ENCODE measurements at regions not wholly inside any gene's neighbourhood (a gene's known extent, or its start where the extent isn't known, plus 50 kb on each side); places are given as distances from the start of the nearest gene placed in this dataset.

DNA sequence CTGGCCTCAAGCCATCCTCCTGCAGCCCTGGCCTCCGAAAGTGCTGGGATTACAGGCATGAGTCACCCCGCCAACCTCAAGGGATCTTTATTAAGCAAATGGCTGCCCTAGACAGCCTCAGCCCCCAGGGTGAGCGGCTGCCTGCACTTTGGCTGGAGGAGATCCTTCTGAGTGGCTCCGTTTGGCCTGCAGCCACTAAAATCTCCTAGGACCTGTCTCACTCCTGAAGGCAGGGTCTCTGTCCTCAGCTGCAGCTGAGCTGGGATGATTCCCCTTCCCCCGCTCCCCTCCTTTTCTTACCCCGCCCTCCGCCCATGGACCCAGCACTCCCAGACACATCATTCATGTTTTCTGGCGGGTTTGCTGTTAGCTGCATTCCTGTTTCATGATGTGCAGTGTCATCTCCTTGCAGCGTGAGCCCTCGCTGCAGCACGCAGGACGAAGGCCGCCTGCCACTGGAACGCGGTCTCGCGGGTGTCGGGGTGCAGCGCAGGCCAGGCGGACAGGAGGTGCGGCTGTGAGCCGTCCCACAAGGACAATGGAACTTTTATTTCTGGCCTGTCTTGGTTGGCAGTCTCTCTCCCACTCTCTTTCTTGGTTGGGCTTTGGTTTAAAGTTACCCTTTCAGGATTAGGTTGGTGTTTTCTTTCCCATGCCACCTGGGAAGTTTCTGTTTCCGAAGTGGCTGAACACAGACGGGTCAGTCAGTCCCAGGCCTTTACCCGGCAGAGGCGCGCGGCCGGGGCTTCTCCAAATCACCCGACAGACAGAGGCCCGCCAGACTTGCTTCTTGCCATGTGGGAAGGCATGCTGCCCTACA is 137.1 kb downstream of the FOXD1 start:
- DNase-seq (ENCODE audit: low spot score) = peak; percentile 16

DNA sequence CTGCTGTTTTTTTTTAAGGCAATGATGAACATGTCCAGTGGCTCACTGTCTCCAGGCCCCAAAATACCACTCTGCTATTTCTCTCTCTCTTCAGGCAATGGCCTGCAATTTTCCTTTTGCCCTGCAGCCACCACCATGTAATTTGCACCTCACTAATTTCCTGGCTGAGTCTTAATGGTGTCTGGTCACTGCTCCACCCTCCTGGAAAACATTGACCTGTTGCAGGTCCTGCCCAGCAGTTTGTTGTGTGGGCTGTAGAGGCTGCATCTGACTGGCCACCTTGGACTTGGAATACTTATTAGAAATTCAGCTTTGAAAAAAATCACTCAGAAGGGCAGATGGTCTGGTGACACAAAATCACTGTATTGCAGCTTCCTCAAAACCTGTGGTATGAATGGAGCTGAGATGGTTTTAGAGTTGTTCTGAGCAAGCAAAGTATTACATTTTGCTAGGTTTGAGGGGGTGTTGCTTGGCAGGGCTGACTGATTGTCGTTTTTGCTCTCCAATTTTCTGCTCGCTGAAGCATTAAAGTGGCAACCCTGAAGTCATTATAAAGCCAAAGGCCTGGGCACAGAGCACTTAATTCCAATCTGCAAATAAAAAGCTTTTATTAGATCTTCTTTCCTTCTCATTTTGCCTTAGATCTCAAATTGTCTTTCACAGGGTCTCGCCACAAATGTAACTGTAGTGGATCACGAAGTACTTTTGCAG is 134.8 kb downstream of the TMEM174 start:
- no peak for DNase-seq (ENCODE audit: low spot score)

DNA sequence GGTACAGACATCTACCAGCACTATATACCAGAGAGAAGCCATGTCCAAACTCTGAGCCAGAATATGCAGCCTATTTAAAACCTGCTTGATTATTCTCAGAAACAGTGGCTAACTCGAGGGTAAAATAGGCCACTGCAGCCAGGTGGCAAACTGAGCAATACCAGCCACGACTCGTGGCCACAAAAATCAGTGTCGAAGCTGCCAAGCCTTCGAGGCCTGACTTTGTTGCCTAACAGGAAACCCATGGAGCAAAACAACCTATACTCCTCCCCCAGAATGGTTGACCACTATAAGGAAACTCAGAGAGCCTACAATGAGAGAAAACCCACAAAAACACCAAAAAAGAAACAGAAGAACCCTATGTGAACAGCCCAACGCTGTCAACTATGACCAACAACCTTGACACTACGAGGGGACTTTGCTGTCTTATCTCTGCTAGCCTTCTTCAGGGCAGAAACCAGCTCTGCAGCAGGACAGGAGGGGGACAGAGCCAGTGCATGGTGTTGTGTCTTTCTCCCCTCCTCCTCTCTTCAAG is 133.8 kb downstream of the TMEM174 start:
- DNase-seq (ENCODE audit: low spot score) = no peak

DNA sequence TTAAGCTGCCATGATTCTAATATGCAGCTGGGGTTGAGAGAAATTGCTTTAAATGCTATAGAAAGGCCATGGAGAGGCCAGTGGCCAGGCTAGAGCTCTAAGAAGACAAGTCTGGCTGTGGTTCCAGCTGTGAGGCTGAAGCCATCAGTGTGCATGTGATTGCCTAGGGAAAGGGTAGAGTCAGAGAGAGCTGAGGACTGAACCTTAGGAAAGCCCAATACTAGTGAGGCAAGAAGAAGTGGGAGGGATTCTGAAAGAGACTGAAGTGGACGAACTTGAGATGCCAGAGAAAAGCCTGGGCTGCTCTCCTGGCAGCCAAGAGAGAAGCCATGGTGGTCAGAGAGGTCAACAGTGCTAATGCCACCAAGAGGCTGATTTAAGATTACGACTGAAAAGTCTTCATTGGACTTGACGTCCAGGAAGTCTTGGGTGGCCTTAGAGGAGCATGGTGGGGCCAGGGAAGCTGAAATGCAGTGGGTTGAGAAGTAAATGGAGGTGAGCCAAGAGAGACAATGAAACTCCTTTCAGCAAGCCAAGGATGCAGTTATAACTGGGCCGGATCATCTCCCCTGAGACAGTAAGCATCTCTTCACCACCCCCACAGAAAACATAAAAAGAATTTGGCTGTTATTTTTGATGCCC is 133.2 kb downstream of the TMEM174 start:
- DNase-seq (ENCODE audit: low spot score) = no peak

DNA sequence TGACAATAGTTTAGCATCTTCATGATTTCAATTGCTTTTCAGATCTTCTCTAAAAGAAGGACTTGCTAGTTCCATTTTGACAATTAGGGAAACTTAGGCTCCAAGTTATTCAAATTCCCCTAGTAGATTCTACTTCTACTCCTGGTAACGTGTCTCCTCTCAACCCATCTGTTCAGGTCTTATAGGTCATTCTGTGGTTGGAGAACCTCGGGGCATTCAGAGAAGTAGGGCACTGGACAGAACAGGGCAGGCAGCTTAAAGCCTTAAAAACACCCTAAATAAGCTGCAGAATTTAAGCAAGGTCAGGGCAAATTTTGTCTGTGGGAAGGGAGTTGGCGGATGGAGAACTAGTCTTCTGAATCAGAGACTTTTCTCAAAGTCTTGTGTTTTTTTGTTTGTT is 132.4 kb downstream of the TMEM174 start:
- no peak for DNase-seq (ENCODE audit: low spot score)

DNA sequence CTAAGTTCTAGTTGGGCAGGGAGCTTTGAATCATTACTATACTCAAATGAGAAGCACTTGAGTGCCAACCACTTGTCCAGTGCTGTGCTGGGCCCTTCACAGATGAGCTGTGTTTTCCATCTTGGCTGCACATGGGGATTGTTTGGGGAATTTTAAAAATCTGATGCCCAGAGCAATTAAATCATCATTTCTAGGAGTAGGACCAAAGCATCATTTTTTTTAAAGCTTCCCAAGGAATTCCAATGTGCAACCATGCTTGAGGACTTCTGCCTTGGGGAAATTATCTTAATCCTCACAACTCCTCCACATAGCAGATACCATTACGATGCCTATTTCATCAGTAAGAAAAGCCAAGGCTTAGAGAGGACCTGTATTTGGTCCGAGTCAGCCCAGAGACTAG is 131.4 kb downstream of the TMEM174 start:
- no peak for DNase-seq (ENCODE audit: low spot score)

DNA sequence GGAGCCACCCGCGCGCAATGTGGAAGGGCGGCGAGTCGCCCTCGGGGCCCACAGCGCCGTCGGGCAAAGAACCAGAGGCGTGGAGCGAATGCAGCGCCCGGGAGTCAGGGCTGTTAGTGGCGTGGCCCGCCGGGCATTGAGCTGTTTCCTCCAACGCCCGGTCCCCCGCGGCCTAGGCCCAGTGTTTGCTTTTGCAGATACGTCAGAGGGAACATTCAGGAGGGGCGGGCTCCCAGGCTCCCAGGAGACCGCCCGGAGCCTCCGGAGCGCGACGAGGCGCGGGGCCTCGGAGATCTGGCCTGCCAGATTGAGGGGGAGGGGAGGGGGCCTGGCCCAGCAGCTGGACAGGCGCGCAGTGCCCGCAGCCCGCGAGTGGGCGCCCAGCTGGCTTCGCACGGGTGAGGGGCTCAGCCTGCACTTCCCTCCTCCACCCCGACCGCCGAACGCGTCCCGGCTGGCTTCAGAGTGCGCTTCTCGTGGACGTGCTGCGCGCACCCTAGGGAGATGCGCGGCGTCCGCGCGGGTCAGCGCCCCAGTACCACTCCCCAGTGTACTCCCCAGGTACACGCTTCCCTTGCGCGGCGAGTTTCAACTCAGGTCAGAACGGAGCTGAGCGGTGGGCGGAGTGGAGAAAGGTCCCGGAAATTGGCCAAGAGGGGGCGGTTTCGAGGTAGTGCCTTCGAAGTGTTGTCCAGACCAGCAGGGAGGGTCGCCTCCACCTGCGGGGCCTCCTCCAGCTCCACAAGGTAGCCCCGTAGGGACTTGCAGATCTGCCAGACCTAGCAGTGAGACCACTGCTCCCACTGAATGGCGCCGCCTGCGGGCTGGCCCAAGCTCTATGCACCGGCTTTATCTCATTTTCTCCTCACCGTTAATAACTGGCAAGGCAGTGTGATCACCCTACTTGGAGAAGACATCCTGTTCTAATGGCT is 130.4 kb downstream of the TMEM174 start:
- no peak for DNase-seq (ENCODE audit: low spot score)

DNA sequence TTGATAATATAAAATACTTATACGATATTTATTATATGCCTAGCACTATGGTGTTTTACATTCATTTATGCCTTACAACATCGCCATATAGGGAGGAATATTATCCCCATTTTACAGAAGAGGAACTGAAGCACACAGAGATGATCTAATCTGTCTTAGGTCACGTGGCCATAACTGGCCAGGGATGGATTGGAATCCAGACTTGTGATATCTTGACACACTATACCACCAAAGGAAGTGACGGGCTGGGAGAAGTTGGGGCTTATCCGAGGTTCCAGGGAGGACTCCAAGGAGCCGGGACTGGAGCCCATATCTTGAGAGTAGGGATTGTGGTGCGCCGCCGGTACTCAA is 129.8 kb downstream of the TMEM174 start:
- DNase-seq (ENCODE audit: low spot score) = no peak

DNA sequence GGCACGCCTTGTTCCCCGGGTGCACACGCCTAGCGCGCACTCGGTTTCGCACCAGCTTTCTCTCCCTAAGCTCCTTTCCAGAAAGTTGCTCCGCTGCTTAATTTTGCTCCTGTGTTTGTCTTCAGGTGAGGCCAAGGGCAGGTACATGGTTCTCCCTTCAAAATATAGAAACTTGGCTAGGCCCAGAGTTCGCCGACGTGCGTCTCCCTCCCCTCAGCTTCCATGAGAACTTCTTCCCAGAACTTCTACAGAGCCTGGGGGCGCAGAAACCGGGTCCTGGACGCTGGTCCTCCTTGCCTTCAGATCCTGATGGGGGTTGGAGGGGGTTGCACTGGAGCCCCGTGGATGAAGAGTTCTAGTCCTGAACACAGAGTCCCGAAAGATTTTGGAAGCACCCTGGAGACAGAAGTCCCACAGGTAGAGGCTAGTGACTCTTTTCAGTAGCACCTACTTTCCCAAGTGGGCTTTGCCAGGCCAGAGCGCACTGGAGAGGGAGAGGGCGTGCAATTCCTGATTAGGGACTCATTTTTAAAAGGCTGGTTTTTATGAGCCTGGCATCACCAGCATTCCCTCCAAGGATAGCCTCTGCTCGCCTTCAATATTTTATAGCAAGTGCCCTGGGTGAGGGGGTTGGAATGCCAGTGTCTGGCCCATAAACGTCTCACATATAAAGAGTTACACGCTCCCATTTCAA is 128.4 kb downstream of the TMEM174 start:
- no peak for DNase-seq (ENCODE audit: low spot score)

DNA sequence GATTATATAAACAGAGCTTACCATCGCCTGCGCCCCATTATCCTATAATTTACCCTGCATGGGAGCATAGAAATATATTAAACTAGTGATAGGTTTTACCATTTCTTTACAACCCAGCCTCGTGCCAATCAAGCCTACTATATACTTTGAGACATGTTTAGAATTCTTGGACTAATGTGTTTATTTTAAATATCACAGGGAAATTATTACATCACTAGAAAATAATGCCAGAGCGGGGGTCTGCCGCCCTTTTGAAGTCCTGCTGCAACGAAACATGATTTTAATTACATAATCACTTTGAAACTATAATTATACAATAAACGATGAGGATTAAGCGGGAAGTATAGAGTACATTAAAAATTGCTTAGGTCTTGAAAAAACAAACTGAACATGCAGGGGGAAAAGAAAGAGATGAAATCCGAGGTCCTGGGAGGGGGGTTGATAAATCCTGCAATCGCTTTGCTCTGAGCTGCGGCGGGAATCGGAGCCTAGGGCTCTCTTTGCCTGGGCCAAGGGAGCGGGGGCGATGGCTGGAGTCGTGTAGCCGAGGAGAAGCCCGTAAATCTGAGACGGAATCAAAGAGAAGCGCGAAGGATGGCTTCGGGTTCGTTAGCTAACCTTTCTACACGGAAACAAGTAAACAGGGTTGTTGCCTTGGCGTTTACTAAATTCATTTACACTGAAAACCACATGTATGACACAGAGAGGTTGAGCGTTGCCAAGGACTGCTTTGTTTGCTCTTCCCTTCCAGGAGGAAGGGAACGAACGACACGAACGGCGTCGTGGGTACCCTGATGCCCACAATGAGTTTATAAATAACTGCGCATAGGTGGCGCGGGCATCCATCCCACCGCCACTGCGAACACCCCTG is 127.6 kb downstream of the TMEM174 start:
- DNase-seq (ENCODE audit: low spot score) = no peak

DNA sequence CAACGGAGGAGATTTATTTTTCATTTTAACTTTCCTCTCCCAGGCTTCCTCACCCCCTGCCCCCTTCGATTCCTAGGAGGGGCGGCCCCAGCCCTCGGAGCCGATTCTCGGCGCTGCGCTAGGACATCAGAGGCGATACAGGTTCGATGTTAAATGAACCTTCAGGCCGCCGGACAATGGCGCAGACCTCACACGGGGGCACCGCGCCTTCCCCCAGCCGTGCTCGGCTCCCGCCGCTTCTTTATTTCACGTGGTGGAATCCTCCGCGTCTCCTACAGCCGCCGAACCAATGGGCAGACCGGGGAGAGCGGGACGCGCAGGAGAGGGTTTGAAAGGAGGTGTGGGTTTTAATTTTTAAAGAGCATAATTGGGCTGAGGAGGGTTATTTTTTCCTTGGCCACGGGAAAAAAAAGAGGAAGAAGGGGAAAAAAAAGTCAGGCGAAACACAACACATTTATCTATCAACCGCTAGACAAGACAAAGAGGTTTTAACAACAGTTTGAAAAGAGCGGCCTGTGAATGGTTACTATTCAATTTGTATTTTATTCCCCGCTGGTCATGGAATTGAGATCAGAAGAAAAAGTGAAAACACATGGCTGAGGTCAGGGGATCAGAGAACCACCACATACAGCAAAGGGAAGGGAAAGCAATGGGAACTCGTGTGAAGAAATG is 126.8 kb downstream of the TMEM174 start:
- DNase-seq (ENCODE audit: low spot score) = no peak

DNA sequence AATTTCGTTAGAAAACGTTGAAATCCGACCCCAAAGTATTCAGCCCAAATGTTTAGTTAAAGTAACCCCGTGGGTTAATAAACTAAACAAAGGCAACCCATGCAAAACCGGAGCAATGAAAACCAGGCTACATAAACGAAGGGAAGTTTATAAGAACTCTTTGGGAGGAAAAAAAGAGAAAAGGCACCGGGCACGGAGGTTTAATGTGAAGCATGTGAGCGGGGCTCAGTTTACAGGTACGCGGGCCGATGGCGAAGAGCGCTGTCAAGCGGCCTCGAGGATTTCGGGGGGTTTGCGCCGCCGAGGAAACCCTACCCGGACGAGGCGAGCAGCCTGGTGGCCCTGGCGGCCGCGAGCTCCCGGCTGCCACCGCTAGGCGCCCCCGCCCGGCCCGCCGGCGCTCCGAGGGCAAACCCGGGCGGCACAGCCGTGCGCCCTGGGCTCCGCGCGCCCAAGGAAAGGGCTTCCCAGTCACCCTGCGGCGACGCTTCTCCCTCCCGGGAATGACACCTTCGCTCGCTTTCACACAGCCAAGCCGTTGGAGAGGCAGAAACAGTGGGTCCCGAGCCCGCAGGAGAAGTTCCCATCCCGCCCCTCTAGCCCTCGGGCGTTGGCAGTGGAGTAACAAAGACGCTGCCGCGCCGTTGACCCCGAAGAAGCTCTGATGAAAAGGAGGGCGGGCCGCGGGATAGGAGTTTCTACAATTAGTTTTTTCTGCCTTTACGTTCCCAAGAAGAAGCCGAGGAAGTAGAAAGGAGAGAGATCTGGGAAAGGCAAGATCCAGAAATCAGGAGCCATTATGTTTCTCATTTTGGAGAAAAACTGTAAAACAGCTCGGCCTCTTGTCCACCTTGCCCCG is 126.0 kb downstream of the TMEM174 start:
- peak; percentile 39 for DNase-seq (ENCODE audit: low spot score)

DNA sequence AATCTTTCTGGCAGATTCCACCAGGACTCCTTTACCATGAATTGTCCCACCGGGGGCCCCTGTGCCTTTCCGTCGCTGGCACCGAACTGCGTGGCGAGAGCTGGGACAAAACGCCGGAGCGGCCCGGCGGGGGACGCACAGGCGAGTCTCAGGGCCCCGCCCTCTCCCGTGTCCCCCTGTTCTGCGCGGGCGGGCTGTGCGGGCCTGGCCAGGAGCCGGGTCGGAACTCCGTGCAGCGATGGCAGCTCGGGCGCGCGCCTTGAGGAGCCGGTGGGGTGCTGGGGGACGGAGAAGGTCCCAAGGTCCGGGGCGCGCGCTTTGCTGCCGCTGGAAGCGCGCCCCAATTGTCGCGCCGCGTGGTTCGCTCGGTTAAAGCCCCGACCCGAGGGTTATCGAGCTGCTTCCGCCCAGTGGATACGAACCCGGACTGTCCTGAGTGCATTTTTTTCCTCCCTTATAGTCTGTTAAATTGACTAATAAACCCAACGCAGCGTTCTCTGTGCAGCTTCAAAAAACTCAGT is 125.3 kb downstream of the TMEM174 start:
- DNase-seq (ENCODE audit: low spot score) = no peak

DNA sequence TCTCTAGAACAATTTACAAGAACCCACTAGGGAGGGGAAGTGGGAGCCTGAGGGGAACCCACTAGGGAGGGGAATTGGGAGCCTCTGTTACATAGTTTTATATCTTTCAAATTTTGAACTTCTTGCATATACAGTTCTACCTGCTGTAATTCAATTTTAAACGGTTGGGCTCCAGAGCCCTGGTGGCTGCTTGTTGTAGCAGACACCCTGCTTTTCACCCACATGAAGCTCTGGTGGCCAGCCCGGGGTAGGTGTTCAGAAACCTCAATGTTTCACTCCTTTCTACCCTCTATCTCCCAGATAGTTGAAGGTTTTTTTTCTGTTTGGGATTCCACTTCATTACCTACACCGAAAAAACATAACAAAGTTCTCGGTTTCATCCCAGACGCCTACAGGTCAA is 124.4 kb downstream of the TMEM174 start:
- DNase-seq (ENCODE audit: low spot score) = no peak

DNA sequence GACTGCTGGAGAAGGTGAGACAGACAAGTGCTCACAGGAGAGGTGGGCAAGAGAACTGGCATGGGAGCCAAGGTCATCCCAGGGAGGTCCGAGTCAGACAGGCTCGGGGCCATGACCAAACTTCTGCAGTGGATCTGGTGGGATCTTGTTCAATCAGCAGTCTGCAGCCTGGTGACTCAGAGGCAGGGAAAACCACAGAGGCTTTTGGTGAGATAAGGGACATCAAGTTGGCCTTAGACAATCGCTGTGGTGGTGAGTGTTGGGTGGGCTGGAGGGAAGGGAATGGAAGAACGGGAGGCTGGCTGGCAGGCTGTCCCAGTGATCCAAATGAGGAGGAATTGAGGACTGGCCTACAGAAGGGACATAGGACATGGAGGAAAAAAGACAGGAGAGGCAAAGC is 123.8 kb downstream of the TMEM174 start:
- DNase-seq (ENCODE audit: low spot score) = no peak

DNA sequence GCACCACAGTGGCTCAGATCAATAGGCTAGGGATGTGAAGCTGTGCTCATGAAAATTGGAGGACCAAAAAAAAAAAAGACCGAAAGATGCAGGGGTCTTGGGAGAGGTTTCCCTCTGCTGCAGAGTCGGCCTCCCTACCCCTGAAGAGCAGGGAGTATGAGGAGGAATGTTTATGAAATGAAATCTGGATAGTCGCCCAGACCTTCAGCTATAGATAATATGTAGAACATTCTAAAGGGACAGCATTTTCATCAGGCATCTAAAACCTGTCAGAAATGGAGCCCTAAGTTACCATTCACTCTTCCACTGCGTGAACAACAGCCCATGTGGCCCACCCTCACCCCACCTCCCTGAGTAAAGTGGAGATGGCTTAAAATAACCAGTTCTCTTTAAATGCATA is 122.9 kb downstream of the TMEM174 start:
- DNase-seq (ENCODE audit: low spot score) = no peak

DNA sequence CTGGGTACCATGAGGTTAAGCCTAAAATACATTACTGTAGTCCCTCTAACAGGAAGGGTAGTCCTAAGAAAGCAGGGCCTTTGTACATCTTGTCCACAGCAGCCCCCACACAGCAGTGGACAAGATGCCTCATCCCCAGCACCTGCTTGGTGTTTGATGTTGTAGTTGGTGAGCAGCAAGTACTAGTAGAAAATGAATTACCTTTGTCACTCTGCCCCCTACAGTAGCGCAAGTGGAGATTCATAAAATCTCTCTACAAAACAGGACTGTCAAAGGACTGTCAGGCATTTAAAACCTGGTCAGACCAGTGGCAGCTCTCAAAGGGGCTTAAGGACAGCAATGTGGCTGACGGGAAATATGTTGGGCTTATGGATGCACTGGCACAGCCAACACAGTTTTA is 122.5 kb downstream of the TMEM174 start:
- no peak for DNase-seq (ENCODE audit: low spot score)

DNA sequence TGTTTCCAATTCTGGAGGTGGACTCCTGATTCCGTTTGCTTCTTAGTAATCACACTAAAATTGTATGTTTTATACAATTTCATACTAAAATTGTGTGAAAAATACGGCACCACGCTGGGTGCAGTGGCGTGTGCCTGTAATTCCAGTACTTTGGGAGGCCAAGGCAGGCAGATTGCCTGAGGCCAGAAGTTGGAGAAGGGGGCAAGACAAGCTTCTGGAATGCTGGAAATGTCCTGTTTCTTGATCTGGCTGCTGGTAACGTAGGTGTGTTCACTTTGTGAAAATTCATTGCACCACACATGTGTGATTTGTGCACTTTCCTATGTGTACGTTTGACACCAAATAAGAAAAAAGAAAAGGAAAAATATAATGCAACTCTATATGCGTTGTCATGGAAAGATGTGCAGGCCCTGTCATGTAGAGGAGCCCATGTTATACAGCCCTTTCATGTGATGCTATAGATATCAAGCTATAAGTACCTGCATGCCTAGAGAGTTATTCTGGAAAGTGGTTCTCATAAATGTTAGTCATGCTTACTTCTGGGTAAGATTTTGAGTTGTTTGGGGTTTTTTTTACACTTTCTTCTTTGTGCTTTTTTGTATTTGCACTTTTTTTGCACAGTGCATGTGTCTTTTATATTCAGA is 119.9 kb downstream of the TMEM174 start:
- DNase-seq (ENCODE audit: low spot score) = no peak

Data from LoVo (cell line).